Suprapubic skin (tissue), 4 donors: ENCODE measurements at regions not wholly inside any gene's neighbourhood (a gene's known extent, or its start where the extent isn't known, plus 50 kb on each side); places are given as distances from the start of the nearest gene placed in this dataset.
"Not testable (repeated sequence)": the region's sequence is repeated elsewhere in the genome, so short reads cannot be mapped to it uniquely, and the experiment has no call there.

Experiments used
- DNase-seq, 2 donors: peaks; one replicate each; pipeline ENCODE4 v3.0.0-alpha.2; 2019; ENCODE audit warnings: low spot score in 2 of 2
- H3K27ac ChIP-seq: fragments of 200-600 bp; sonication (generic); one replicate; pipeline ENCODE4 v1.5.1; 2019
- H3K27me3 ChIP-seq: fragments of 200-600 bp; sonication (generic); one replicate; pipeline ENCODE4 v1.5.1; 2019
- H3K36me3 ChIP-seq: fragments of 200-600 bp; sonication (generic); one replicate; pipeline ENCODE4 v1.5.1; 2019
- H3K4me1 ChIP-seq: fragments of 200-600 bp; sonication (generic); one replicate; pipeline ENCODE4 v1.5.1; 2019
- H3K4me3 ChIP-seq: fragments of 200-600 bp; sonication (generic); one replicate; pipeline ENCODE4 v1.5.1; 2019; ENCODE audit warnings: mild to moderate bottlenecking
- H3K9me3 ChIP-seq: fragments of 200-600 bp; sonication (generic); one replicate; pipeline ENCODE4 v1.5.1; 2019
- EP300 ChIP-seq: sonication (generic); formaldehyde crosslinking; IDR thresholded peaks from one replicate; pipeline ENCODE4 v1.6.1; 2017; ENCODE audit warnings: antibody characterized with exemption
- POLR2A ChIP-seq, 2 donors: fragments of 450-650 bp; IDR thresholded peaks; one replicate each; pipeline ENCODE4 v1.6.1; 2017; ENCODE audit warnings: antibody characterized with exemption in 2 of 2, mild to moderate bottlenecking in 2 of 2, moderate library complexity in 2 of 2
- POLR2AphosphoS5 ChIP-seq, 3 donors: sonication (generic); formaldehyde crosslinking; IDR thresholded peaks; one replicate each; pipeline ENCODE4 v1.6.1; 2017; ENCODE audit warnings: antibody characterized with exemption in 3 of 3
- WGBS: methylation state at CpG from one replicate; pipeline ENCODE4 v1.1.5; 2018; 5-methylcytosine and 5-hydroxymethylcytosine counted together
- TF ChIP-seq, protein P1 (sequence below), 2 donors: fragments of 200-600 bp in 1 of 2; fragments of 450-650 bp in 1 of 2; sonication (generic) in 1 of 2; IDR thresholded peaks; one replicate each; pipeline ENCODE4 v1.5.1; 2016 to 2019; ENCODE audit warnings: antibody characterized with exemption in 2 of 2, mild to moderate bottlenecking in 1 of 2, moderate library complexity in 1 of 2

DNA sequence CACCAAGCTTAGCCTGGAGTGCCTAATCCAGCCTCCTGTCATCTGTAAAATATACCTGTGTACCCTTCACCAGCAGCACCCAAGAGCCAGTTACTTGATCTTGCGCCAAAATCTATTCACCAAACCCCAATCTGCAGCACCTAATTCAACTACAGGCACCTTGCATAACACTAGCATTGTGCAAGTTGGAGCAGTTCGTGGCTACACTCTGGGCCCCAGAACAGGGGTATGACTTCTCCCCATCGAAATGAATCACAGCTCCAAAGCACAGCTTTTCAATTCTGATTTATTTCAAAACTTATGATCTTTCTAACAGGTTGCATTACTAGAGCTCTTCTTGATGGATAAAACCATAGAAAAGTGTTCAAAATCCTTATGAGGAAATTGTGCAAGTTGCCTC, 100.4 kb upstream of the TCF21 start:
- H3K27me3 ChIP-seq, result no peaks in the 10 kb centered on the region
- no peaks in the 10 kb centered on the region for H3K9me3 ChIP-seq
- no peaks in the 10 kb centered on the region for H3K4me1 ChIP-seq
- no peak overlapping the region for H3K4me3 ChIP-seq
- H3K27ac ChIP-seq, result no peak overlapping the region
- TF ChIP-seq POLR2A (IDR thresholded peaks at IDR 0.05) (no peak), EP300 (no peak), POLR2AphosphoS5 (IDR thresholded peaks at IDR 0.05) (no peak)
- TF ChIP-seq, protein P1, sequence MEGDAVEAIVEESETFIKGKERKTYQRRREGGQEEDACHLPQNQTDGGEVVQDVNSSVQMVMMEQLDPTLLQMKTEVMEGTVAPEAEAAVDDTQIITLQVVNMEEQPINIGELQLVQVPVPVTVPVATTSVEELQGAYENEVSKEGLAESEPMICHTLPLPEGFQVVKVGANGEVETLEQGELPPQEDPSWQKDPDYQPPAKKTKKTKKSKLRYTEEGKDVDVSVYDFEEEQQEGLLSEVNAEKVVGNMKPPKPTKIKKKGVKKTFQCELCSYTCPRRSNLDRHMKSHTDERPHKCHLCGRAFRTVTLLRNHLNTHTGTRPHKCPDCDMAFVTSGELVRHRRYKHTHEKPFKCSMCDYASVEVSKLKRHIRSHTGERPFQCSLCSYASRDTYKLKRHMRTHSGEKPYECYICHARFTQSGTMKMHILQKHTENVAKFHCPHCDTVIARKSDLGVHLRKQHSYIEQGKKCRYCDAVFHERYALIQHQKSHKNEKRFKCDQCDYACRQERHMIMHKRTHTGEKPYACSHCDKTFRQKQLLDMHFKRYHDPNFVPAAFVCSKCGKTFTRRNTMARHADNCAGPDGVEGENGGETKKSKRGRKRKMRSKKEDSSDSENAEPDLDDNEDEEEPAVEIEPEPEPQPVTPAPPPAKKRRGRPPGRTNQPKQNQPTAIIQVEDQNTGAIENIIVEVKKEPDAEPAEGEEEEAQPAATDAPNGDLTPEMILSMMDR (IDR thresholded peaks at IDR 0.05), result no peak
- no peaks in the 10 kb centered on the region for H3K36me3 ChIP-seq
- no peak for DNase-seq
- 87% methylated on average over 3 of the region's 3 CpGs for WGBS

GRCh38 chr6:133789449-133789848, 99.5 kb upstream of the TCF21 start:
- H3K9me3 ChIP-seq, H3K4me1 ChIP-seq, H3K27me3 ChIP-seq, DNase-seq, H3K4me3 ChIP-seq, H3K27ac ChIP-seq, H3K36me3 ChIP-seq: not testable (repeated sequence)
- WGBS, result 94% methylated on average over 1 of the region's 1 CpG

- not testable (repeated sequence) for H3K27ac ChIP-seq, H3K4me1 ChIP-seq, H3K36me3 ChIP-seq, DNase-seq, H3K9me3 ChIP-seq, H3K27me3 ChIP-seq, H3K4me3 ChIP-seq
Measured at GRCh38 chr6:133790756-133791155, 98.2 kb upstream of the TCF21 start.

GRCh38 chr6:133795051-133795450, 93.9 kb upstream of the TCF21 start:
- not testable (repeated sequence) for H3K36me3 ChIP-seq, DNase-seq, H3K27me3 ChIP-seq, H3K4me3 ChIP-seq, H3K4me1 ChIP-seq, H3K9me3 ChIP-seq, H3K27ac ChIP-seq
- WGBS, result 63% methylated on average over 2 of the region's 2 CpGs

DNA sequence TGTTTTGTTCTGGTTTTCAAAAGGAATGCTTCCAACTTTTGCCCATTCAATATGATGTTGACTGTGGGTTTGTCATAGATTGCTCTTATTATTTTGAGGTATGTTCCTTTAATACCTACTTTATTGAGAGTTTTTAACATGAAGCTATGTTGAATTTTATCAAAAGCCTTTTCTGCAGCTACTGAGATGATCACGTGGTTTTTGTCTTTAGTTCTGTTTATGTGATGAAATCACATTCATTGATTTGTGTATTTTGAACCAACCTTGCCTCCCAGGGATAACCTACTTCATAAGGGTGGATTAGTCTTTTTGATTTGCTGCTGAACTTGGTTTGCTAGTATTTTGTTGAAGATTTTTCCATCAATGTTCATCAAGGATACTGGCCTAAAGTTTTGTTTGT, 92.7 kb upstream of the TCF21 start:
- Histone ChIP-seq H3K27me3 (no peaks in the 10 kb centered on the region), H3K36me3 (no peaks in the 10 kb centered on the region), H3K4me3 (no peak overlapping the region), H3K4me1 (no peaks in the 10 kb centered on the region), H3K27ac (no peak overlapping the region), H3K9me3 (no peaks in the 10 kb centered on the region)
- no peak for DNase-seq
- TF ChIP-seq, protein P1 (IDR thresholded peaks at IDR 0.05), result no peak
- no peak for TF ChIP-seq POLR2A (IDR thresholded peaks at IDR 0.05)
- TF ChIP-seq EP300, result no peak
- TF ChIP-seq POLR2AphosphoS5 (IDR thresholded peaks at IDR 0.05), result no peak
- WGBS, result 68% methylated on average over 1 of the region's 1 CpG

DNA sequence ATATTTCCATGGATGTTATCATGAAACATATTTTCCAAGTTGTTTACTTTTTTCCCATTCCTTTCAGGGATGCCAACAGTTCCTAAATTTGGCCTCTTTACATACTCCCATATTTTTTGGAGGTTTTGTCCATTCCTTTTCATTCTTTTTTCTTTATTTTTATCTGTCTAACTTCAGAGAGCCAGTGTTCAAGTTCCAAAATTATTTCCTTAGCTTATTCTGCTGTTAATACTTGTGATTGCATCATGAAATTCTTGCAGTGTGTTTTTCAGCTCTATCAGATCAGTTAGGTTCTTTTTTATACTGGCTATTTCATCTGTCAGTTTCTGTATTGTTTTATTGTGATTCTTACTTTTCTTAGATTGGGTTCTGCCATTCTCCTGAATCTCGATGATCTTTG, 89.9 kb upstream of the TCF21 start:
- H3K27me3 ChIP-seq, result no peaks in the 10 kb centered on the region
- no peaks in the 10 kb centered on the region for H3K4me1 ChIP-seq
- H3K36me3 ChIP-seq, result no peaks in the 10 kb centered on the region
- no peak for DNase-seq
- TF ChIP-seq POLR2A (IDR thresholded peaks at IDR 0.05) (no peak), EP300 (no peak), POLR2AphosphoS5 (IDR thresholded peaks at IDR 0.05) (no peak)
- TF ChIP-seq, protein P1 (IDR thresholded peaks at IDR 0.05), result no peak
- 88% methylated on average over 1 of the region's 1 CpG for WGBS
- H3K27ac ChIP-seq, result no peak overlapping the region
- no peak overlapping the region for H3K4me3 ChIP-seq
- H3K9me3 ChIP-seq, result no peaks in the 10 kb centered on the region

GRCh38 chr6:133802861-133803260, 86.1 kb upstream of the TCF21 start:
- TF ChIP-seq POLR2AphosphoS5 (IDR thresholded peaks at IDR 0.05) (no peak), POLR2A (IDR thresholded peaks at IDR 0.05) (no peak), EP300 (no peak)
- TF ChIP-seq, protein P1 (IDR thresholded peaks at IDR 0.05), result no peak

More at GRCh38 chr6:133802861-133803260, 86.1 kb upstream of the TCF21 start:
- H3K27ac ChIP-seq, result no peak overlapping the region
- DNase-seq, result no peak
- H3K36me3 ChIP-seq, result no peaks in the 10 kb centered on the region
- no peaks in the 10 kb centered on the region for H3K4me1 ChIP-seq
- H3K27me3 ChIP-seq, result no peaks in the 10 kb centered on the region
- 93% methylated on average over 1 of the region's 1 CpG for WGBS
- no peaks in the 10 kb centered on the region for H3K9me3 ChIP-seq
- H3K4me3 ChIP-seq, result no peak overlapping the region
